Mesenchymal stem cell (in vitro differentiated cells and primary cell): ENCODE measurements at regions not wholly inside any gene's neighbourhood (a gene's known extent, or its start where the extent isn't known, plus 50 kb on each side); places are given as distances from the start of the nearest gene placed in this dataset.

Experiments
- DNase-seq: peaks from one replicate; pipeline ENCODE4 v3.0.0-alpha.2; 2013
- H2AFZ ChIP-seq: one replicate; pipeline ENCODE4 v1.6.1; 2013; ENCODE audit warnings: low read depth, mild to moderate bottlenecking, control low read depth, inconsistent platforms, low read length, moderate library complexity
- H2AK5ac ChIP-seq: 2 replicates; pipeline ENCODE4 v1.6.1; 2013; ENCODE audit warnings: low read length, moderate library complexity, mild to moderate bottlenecking, inconsistent platforms; ENCODE audit not compliant: severe bottlenecking
- H2BK120ac ChIP-seq: one replicate; pipeline ENCODE4 v1.6.1; 2013; ENCODE audit warnings: low read depth, mild to moderate bottlenecking, inconsistent platforms, low read length, moderate library complexity
- H2BK12ac ChIP-seq, 2 experiments: one replicate each; pipeline ENCODE4 v1.6.1; 2013; ENCODE audit warnings: inconsistent platforms in 2 of 2, low read length in 2 of 2, mild to moderate bottlenecking in 2 of 2, moderate library complexity in 2 of 2, control low read depth in 1 of 2
- H2BK15ac ChIP-seq: one replicate; pipeline ENCODE4 v1.6.1; 2013; ENCODE audit warnings: mild to moderate bottlenecking, low read depth, inconsistent platforms; ENCODE audit not compliant: poor library complexity, severe bottlenecking
- H2BK5ac ChIP-seq: 2 replicates; pipeline ENCODE4 v1.6.1; 2013; ENCODE audit warnings: low read depth, mild to moderate bottlenecking, low read length, control low read depth, inconsistent platforms; ENCODE audit not compliant: poor library complexity, severe bottlenecking
- H3K14ac ChIP-seq, 2 experiments: one replicate each; pipeline ENCODE4 v1.6.1; 2013; ENCODE audit warnings: inconsistent platforms in 2 of 2, low read length in 2 of 2, control low read depth in 1 of 2, mild to moderate bottlenecking in 1 of 2, moderate library complexity in 1 of 2
- H3K18ac ChIP-seq, 2 experiments: one replicate each; pipeline ENCODE4 v1.6.1; 2013; ENCODE audit warnings: inconsistent platforms in 2 of 2, low read length in 2 of 2, control low read depth in 1 of 2, low read depth in 1 of 2, mild to moderate bottlenecking in 1 of 2
- H3K23ac ChIP-seq, 2 experiments: one replicate each; pipeline ENCODE4 v1.6.1; 2013; ENCODE audit warnings: inconsistent platforms in 2 of 2, low read length in 2 of 2, mild to moderate bottlenecking in 2 of 2, moderate library complexity in 2 of 2, control low read depth in 1 of 2
- H3K27ac ChIP-seq: 2 replicates; pipeline ENCODE4 v1.5.1; 2013; ENCODE audit warnings: mild to moderate bottlenecking, moderate library complexity, low read length, control low read depth, inconsistent platforms; ENCODE audit not compliant: poor library complexity, severe bottlenecking
- H3K27me3 ChIP-seq, 2 experiments: 2 replicates each; pipeline versions ENCODE4 v1.6.1 to v1.7.0; 2013; ENCODE audit warnings: low read length in 2 of 2, mild to moderate bottlenecking in 2 of 2, moderate library complexity in 2 of 2, control low read depth in 1 of 2, inconsistent platforms in 1 of 2; ENCODE audit not compliant: control insufficient read depth in 1 of 2, insufficient read depth in 1 of 2
- H3K36me3 ChIP-seq, 2 experiments: 2 replicates each; pipeline versions ENCODE4 v1.6.1 to v1.7.0; 2013; ENCODE audit warnings: low read length in 2 of 2, control low read depth in 1 of 2, inconsistent platforms in 1 of 2, low read depth in 1 of 2, mild to moderate bottlenecking in 1 of 2; ENCODE audit not compliant: insufficient read depth in 2 of 2, control insufficient read depth in 1 of 2
- H3K4ac ChIP-seq, 2 experiments: one replicate each; pipeline ENCODE4 v1.6.1; 2013; ENCODE audit warnings: inconsistent platforms in 2 of 2, low read length in 2 of 2, mild to moderate bottlenecking in 2 of 2, moderate library complexity in 2 of 2, control low read depth in 1 of 2, low read depth in 1 of 2
- H3K4me1 ChIP-seq: 2 replicates; pipeline ENCODE4 v1.6.1; 2013; ENCODE audit warnings: low read depth, low read length, control low read depth; ENCODE audit not compliant: control insufficient read depth, insufficient read depth
- H3K4me2 ChIP-seq: 2 replicates; pipeline ENCODE4 v1.6.1; 2013; ENCODE audit warnings: low read length, mild to moderate bottlenecking, inconsistent platforms; ENCODE audit not compliant: poor library complexity, severe bottlenecking
- H3K4me3 ChIP-seq, 2 experiments: 2 replicates each; pipeline versions ENCODE4 v1.5.1 to v1.7.0; 2013; ENCODE audit warnings: low read length in 2 of 2, mild to moderate bottlenecking in 2 of 2, control low read depth in 1 of 2, low read depth in 1 of 2; ENCODE audit not compliant: insufficient read depth in 1 of 2
- H3K79me1 ChIP-seq: replicated peaks from 2 replicates; pipeline ENCODE4 v1.6.1; 2013; ENCODE audit warnings: mild to moderate bottlenecking, control low read depth, low read length, inconsistent platforms; ENCODE audit not compliant: poor library complexity, severe bottlenecking
- H3K9ac ChIP-seq: 2 replicates; pipeline ENCODE4 v1.7.0; 2013; ENCODE audit warnings: mild to moderate bottlenecking, low read length, moderate library complexity
- H3K9me3 ChIP-seq: 2 replicates; pipeline ENCODE4 v1.7.0; 2013; ENCODE audit warnings: mild to moderate bottlenecking, low read length; ENCODE audit not compliant: control insufficient read depth
- H4K8ac ChIP-seq: one replicate; pipeline ENCODE4 v1.6.1; 2013; ENCODE audit warnings: inconsistent platforms, mild to moderate bottlenecking, low read length, moderate library complexity
- H4K91ac ChIP-seq: one replicate; pipeline ENCODE4 v1.6.1; 2013; ENCODE audit warnings: mild to moderate bottlenecking, low read length, inconsistent platforms
- WGBS: methylation state at CpG from one replicate; pipeline ENCODE4 v1.1.7; 2013; ENCODE audit warnings: mixed read lengths; 5-methylcytosine and 5-hydroxymethylcytosine counted together

GRCh38 chr5:35339616-35340100, 109.4 kb upstream of the PRLR start:
- no peaks in the 10 kb centered on the region for H3K79me1 ChIP-seq

GRCh38 chr5:35339006-35339405, 108.7 kb upstream of the PRLR start:
- DNase-seq: no peak
- H2AFZ ChIP-seq: no peak overlapping the region
- H3K36me3 ChIP-seq: no peaks in the 10 kb centered on the region
- no peak overlapping the region for H2BK15ac ChIP-seq
- H3K18ac ChIP-seq: no peak overlapping the region
- no peak overlapping the region for H3K4me2 ChIP-seq
- H2AK5ac ChIP-seq: no peak overlapping the region
- H3K4me3 ChIP-seq: no peak overlapping the region
- H3K79me1 ChIP-seq: no peaks in the 10 kb centered on the region
- H3K14ac ChIP-seq: no peak overlapping the region
- no peaks in the 10 kb centered on the region for H3K27me3 ChIP-seq
- H3K27ac ChIP-seq: no peak overlapping the region
- no peak overlapping the region for H2BK5ac ChIP-seq
- no peak overlapping the region for H3K9ac ChIP-seq
- WGBS: 100% methylated on average over 1 of the region's 1 CpG
- no peak overlapping the region for H2BK120ac ChIP-seq
- H3K9me3 ChIP-seq: peaks cover 7% of the 10 kb centered on the region
- H3K4me1 ChIP-seq: no peaks in the 10 kb centered on the region
- H2BK12ac ChIP-seq: no peak overlapping the region
- no peak overlapping the region for H3K4ac ChIP-seq
- H3K23ac ChIP-seq: no peak overlapping the region
- no peak overlapping the region for H4K91ac ChIP-seq
- no peak overlapping the region for H4K8ac ChIP-seq

More at GRCh38 chr5:35339616-35340100, 109.4 kb upstream of the PRLR start:
- H4K8ac ChIP-seq: no peak overlapping the region
- H2BK12ac ChIP-seq: no peak overlapping the region
- H3K14ac ChIP-seq: no peak overlapping the region
- H4K91ac ChIP-seq: no peak overlapping the region
- no peaks in the 10 kb centered on the region for H3K4me1 ChIP-seq
- no peak overlapping the region for H3K4ac ChIP-seq
- H3K36me3 ChIP-seq: no peaks in the 10 kb centered on the region
- no CpG with 5 or more reads among the region's 1 CpG for WGBS
- no peak overlapping the region for H3K18ac ChIP-seq
- no peak for DNase-seq
- H3K23ac ChIP-seq: no peak overlapping the region
- H3K4me3 ChIP-seq: no peak overlapping the region
- H2AK5ac ChIP-seq: no peak overlapping the region
- no peak overlapping the region for H3K9ac ChIP-seq
- H3K27ac ChIP-seq: no peak overlapping the region
- H2BK15ac ChIP-seq: no peak overlapping the region
- no peak overlapping the region for H3K4me2 ChIP-seq
- no peaks in the 10 kb centered on the region for H3K27me3 ChIP-seq
- H2BK120ac ChIP-seq: no peak overlapping the region
- no peak overlapping the region for H2AFZ ChIP-seq
- H3K9me3 ChIP-seq: peaks cover 7% of the 10 kb centered on the region
- H2BK5ac ChIP-seq: no peak overlapping the region

- no peaks in the 10 kb centered on the region for H3K79me1 ChIP-seq
These were observed 107.8 kb upstream of the PRLR start for GRCh38 chr5:35338157-35338453.

GRCh38 chr5:35337340-35338156, 107.3 kb upstream of the PRLR start:
- Histone ChIP-seq H4K8ac (no peak overlapping the region), H2BK5ac (no peak overlapping the region), H3K9me3 (peaks cover 7% of the 10 kb centered on the region), H3K9ac (no peak overlapping the region), H2BK12ac (no peak overlapping the region), H3K27me3 (no peaks in the 10 kb centered on the region), H2AK5ac (no peak overlapping the region), H3K4me1 (no peaks in the 10 kb centered on the region), H3K36me3 (no peaks in the 10 kb centered on the region), H2AFZ (no peak overlapping the region), H3K4ac (no peak overlapping the region), H2BK15ac (no peak overlapping the region), H3K23ac (no peak overlapping the region), H2BK120ac (no peak overlapping the region), H3K18ac (no peak overlapping the region), H3K27ac (no peak overlapping the region), H3K4me2 (no peak overlapping the region), H3K4me3 (no peak overlapping the region), H4K91ac (no peak overlapping the region), H3K79me1 (no peaks in the 10 kb centered on the region), H3K14ac (no peak overlapping the region)
- no peak for DNase-seq
- WGBS: 58% methylated on average over 6 of the region's 7 CpGs

More at GRCh38 chr5:35338157-35338453, 107.8 kb upstream of the PRLR start:
- no peak overlapping the region for H2BK12ac ChIP-seq
- H2AFZ ChIP-seq: no peak overlapping the region
- no peak overlapping the region for H3K4me2 ChIP-seq
- H3K18ac ChIP-seq: no peak overlapping the region
- H3K27me3 ChIP-seq: no peaks in the 10 kb centered on the region
- no peak overlapping the region for H2BK120ac ChIP-seq
- no peak overlapping the region for H3K23ac ChIP-seq
- DNase-seq: no peak
- no peak overlapping the region for H2BK5ac ChIP-seq
- H3K9ac ChIP-seq: no peak overlapping the region
- H3K4ac ChIP-seq: no peak overlapping the region
- H4K91ac ChIP-seq: no peak overlapping the region
- H3K9me3 ChIP-seq: peaks cover 7% of the 10 kb centered on the region
- H3K36me3 ChIP-seq: no peaks in the 10 kb centered on the region
- no peak overlapping the region for H3K14ac ChIP-seq
- H2AK5ac ChIP-seq: no peak overlapping the region
- H3K4me3 ChIP-seq: no peak overlapping the region
- no peak overlapping the region for H4K8ac ChIP-seq
- no peak overlapping the region for H2BK15ac ChIP-seq
- no peak overlapping the region for H3K27ac ChIP-seq
- H3K4me1 ChIP-seq: no peaks in the 10 kb centered on the region
